Skeletal muscle tissue (tissue), 3 donors: ENCODE measurements at regions not wholly inside any gene's neighbourhood (a gene's known extent, or its start where the extent isn't known, plus 50 kb on each side); places are given as distances from the start of the nearest gene placed in this dataset.
"Not testable (repeated sequence)": the region's sequence is repeated elsewhere in the genome, so short reads cannot be mapped to it uniquely, and the experiment has no call there.

Source experiments
- H3K27ac ChIP-seq: one replicate; pipeline ENCODE4 v1.7.0; 2013; ENCODE audit warnings: mild to moderate bottlenecking, low read depth, low read length, inconsistent platforms
- H3K27me3 ChIP-seq, 3 donors: one replicate each; pipeline ENCODE4 v1.7.0; 2013; ENCODE audit warnings: low read length in 3 of 3; ENCODE audit not compliant: control insufficient read depth in 3 of 3, insufficient read depth in 3 of 3
- H3K36me3 ChIP-seq, 3 donors: one replicate each; pipeline ENCODE4 v1.7.0; 2013; ENCODE audit warnings: low read length in 3 of 3; ENCODE audit not compliant: control insufficient read depth in 3 of 3, insufficient read depth in 3 of 3
- H3K4me1 ChIP-seq, 3 donors: one replicate each; pipeline ENCODE4 v1.7.0; 2013; ENCODE audit warnings: low read length in 3 of 3, mild to moderate bottlenecking in 3 of 3; ENCODE audit not compliant: control insufficient read depth in 3 of 3, insufficient read depth in 3 of 3
- H3K4me3 ChIP-seq, 3 donors: one replicate each; pipeline ENCODE4 v1.7.0; 2013; ENCODE audit warnings: low read length in 3 of 3
- H3K9ac ChIP-seq, 3 donors: one replicate each; pipeline ENCODE4 v1.7.0; 2013; ENCODE audit warnings: low read length in 3 of 3, mild to moderate bottlenecking in 3 of 3, moderate library complexity in 2 of 3, low read depth in 1 of 3
- H3K9me3 ChIP-seq, 3 donors: one replicate each; pipeline ENCODE4 v1.7.0; 2013; ENCODE audit warnings: low read length in 3 of 3; ENCODE audit not compliant: control insufficient read depth in 3 of 3
- donor health status: Osteomylitis.

DNA sequence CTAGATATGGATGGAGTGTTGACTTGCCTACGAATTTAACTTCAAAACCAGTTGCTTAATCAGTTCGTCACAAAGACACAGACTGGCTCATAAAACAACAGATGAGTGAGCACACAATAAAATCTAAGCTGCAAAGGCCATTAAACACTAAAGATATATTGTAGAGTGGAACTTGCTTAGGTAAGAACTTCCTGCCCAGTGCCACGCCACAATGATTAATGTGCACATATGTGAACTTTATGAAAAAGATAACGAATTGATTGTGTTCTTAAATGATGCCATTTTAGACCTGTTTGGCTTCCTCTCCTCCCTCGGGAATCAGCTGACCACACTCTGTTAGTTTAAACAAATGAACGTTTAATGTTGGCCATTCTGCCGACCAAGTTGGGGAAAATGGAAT lies 2031.3 kb upstream of the CELF4 start:
- H3K36me3 ChIP-seq, result no peaks in the 10 kb centered on the region
- H3K27ac ChIP-seq, result no peak overlapping the region
- H3K4me3 ChIP-seq, result no peak overlapping the region
- H3K4me1 ChIP-seq, result no peaks in the 10 kb centered on the region
- no peak overlapping the region for H3K9ac ChIP-seq
- no peaks in the 10 kb centered on the region for H3K27me3 ChIP-seq
- no peaks in the 10 kb centered on the region for H3K9me3 ChIP-seq

DNA sequence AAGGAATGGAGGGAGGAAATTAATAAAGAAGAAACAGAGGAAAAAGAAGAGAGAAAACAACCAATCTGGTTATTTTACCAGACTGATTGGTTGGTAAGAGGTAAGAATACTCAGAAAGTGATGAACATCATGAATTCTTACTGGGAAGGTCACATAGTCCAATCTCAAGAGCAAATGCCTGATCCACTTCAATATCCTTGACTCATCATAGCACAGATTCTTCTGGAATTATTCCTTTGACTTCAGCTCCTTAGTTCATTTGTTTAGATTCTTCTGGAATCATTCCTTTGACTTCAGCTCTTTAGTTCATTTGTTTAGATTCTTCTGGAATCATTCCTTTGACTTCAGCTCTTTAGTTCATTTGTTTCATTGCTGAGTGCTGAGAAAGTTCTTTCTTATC lies 2030.6 kb upstream of the CELF4 start:
- Histone ChIP-seq H3K9ac (no peak overlapping the region), H3K4me3 (no peak overlapping the region), H3K9me3 (no peaks in the 10 kb centered on the region), H3K36me3 (no peaks in the 10 kb centered on the region), H3K4me1 (no peaks in the 10 kb centered on the region), H3K27ac (no peak overlapping the region), H3K27me3 (no peaks in the 10 kb centered on the region)

DNA sequence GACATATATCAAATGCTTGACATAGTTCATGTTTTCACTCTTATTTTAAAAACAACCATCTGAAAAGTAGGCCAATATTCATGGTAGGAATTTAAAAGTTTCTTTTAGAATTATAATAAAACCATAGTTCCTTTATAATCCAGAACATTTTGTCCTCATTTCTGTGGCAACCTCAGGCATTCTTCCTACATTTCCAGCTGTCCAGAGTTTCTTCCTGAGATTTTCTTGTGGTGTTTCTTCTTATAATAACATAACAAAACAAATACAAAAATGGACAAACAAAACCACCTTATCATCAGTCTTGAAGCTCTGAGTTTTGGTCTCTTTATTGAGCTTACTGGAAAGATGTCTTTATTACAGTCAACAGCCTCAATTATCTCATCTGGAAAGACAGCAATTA lies 2028.6 kb upstream of the CELF4 start:
- no peaks in the 10 kb centered on the region for H3K36me3 ChIP-seq
- no peak overlapping the region for H3K4me3 ChIP-seq
- H3K9me3 ChIP-seq, result no peaks in the 10 kb centered on the region
- no peak overlapping the region for H3K9ac ChIP-seq
- H3K27ac ChIP-seq, result no peak overlapping the region
- H3K4me1 ChIP-seq, result no peaks in the 10 kb centered on the region
- no peaks in the 10 kb centered on the region for H3K27me3 ChIP-seq

DNA sequence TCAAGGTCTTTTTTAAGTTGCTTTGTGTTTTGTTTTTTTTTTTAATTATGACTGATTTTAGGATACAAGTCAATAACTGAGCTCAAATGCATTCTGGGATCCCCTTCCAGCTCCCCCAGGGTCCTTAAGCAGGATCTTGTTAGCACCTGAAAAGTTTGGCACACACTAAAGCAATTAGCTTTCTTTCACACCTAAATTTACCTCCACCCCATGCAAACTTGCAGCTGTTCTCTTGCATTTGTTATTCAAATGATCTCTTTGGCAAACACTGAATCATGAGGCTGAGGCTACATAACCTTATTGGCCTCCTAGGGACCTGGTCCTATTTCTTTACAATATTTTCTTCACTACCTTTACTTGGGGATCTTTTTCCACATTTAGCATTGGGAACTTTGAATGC lies 2026.1 kb upstream of the CELF4 start:
- Histone ChIP-seq H3K27ac (no peak overlapping the region), H3K9ac (no peak overlapping the region), H3K36me3 (no peaks in the 10 kb centered on the region), H3K4me3 (no peak overlapping the region), H3K4me1 (no peaks in the 10 kb centered on the region), H3K27me3 (no peaks in the 10 kb centered on the region), H3K9me3 (no peaks in the 10 kb centered on the region)

DNA sequence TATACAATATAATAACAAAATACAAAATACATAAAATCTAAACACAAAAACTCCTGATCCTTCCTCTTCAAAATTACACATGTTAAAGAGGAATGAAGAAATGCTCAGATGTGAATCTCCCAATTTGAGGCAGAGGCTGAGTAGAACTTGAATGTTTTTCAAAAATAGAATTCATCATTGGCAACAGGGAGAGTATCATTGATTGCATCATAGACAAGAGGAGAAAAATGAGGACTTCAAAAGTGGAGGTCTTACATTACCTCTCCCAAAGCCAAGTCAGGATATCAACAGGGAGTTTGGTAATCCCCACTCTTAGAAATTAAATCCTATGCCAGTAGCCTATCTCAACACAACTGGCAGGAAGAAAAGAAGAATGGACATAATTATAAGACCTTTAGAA lies 2023.9 kb upstream of the CELF4 start:
- Histone ChIP-seq H3K9me3 (no peaks in the 10 kb centered on the region), H3K27ac (no peak overlapping the region), H3K4me3 (no peak overlapping the region), H3K9ac (no peak overlapping the region), H3K4me1 (no peaks in the 10 kb centered on the region), H3K27me3 (no peaks in the 10 kb centered on the region), H3K36me3 (no peaks in the 10 kb centered on the region)

DNA sequence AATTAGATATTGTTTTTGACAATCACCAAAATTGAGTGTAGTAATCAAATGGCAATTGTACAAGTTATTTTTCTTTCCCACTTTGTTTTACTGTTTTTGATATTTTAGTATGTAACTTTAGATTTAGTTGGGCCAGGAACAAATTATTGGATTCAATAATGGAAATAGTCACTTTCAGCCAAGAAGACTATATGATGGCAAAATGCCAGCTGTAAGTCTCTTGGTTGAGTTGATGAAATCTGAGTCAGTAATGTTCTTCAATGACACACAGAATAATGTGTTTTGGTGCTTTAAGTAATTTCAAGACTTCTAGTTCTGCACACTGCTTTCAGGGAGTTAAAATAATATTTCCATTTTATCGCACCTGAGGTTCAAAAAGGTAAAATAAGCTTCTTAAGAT lies 2022.0 kb upstream of the CELF4 start:
- H3K9me3 ChIP-seq, result no peaks in the 10 kb centered on the region
- no peaks in the 10 kb centered on the region for H3K27me3 ChIP-seq
- no peak overlapping the region for H3K4me3 ChIP-seq
- no peak overlapping the region for H3K9ac ChIP-seq
- no peaks in the 10 kb centered on the region for H3K4me1 ChIP-seq
- H3K36me3 ChIP-seq, result no peaks in the 10 kb centered on the region
- H3K27ac ChIP-seq, result no peak overlapping the region

DNA sequence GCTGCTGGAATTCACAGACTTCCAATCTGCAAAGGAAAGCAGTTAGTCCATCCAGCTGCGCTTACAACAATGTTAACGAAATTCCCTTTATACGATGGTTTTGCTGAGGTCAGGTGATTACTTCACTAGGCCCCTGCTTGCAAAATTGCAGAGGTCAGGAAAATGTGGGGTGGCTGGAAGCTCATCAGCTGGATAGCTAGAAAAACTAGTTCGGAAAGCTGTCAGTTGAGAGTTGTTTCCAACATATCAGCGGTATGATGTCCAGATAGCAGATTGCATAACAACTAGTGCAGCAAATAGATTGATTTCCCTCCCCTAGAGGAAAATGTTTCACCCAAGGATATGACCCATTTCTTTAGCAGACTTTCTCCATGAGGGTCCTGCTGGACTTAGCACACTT lies 2021.1 kb upstream of the CELF4 start:
- H3K27me3 ChIP-seq, result no peaks in the 10 kb centered on the region
- no peak overlapping the region for H3K4me3 ChIP-seq
- no peak overlapping the region for H3K27ac ChIP-seq
- H3K9ac ChIP-seq, result no peak overlapping the region
- H3K36me3 ChIP-seq, result no peaks in the 10 kb centered on the region
- no peaks in the 10 kb centered on the region for H3K9me3 ChIP-seq
- no peaks in the 10 kb centered on the region for H3K4me1 ChIP-seq

DNA sequence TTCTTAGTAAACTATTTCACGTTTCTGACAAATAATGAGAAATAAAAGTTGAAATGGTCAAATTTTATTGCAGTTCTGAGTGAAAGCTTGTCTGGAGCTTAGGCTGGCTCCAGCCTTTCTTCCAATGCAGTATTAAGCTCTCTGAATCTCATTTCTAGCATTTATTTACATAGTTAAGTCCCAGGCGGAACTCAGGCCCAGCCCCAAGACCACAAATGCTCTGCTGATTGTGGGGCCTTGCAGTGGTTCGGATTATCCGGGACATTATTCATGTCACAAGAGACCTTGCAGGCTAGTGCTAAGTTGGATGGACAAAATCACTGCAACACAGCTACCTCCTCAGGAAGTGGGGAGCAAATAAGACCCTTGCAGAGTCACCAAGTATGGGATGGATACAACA lies 2009.3 kb upstream of the CELF4 start:
- Histone ChIP-seq H3K9ac (no peak overlapping the region), H3K4me1 (no peaks in the 10 kb centered on the region), H3K27me3 (no peaks in the 10 kb centered on the region)

DNA sequence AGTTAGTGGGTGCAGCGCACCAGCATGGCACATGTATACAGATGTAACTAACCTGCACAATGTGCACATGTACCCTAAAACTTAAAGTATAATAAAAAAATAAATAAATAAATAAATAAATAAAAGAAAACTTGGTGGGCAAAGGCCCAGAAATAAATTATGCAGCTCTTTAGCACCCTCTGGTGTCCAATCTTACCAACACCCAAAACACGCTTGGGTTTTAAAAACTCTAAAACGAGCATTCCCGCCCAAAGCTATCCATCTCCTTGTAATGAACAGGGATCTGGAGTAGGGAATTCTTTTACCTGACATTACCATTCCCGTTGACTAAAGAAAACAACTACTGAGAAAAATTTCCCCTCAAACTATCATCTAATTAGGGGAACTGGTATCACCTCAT lies 2005.9 kb upstream of the CELF4 start:
- Histone ChIP-seq H3K27ac (no peak overlapping the region), H3K9ac (no peak overlapping the region), H3K36me3 (no peaks in the 10 kb centered on the region), H3K4me3 (no peak overlapping the region), H3K4me1 (no peaks in the 10 kb centered on the region), H3K27me3 (no peaks in the 10 kb centered on the region), H3K9me3 (no peaks in the 10 kb centered on the region)

More for the DNA sequence above, 2009.3 kb upstream of the CELF4 start:
- Histone ChIP-seq H3K36me3 (no peaks in the 10 kb centered on the region), H3K27ac (no peak overlapping the region), H3K4me3 (no peak overlapping the region), H3K9me3 (no peaks in the 10 kb centered on the region)

DNA sequence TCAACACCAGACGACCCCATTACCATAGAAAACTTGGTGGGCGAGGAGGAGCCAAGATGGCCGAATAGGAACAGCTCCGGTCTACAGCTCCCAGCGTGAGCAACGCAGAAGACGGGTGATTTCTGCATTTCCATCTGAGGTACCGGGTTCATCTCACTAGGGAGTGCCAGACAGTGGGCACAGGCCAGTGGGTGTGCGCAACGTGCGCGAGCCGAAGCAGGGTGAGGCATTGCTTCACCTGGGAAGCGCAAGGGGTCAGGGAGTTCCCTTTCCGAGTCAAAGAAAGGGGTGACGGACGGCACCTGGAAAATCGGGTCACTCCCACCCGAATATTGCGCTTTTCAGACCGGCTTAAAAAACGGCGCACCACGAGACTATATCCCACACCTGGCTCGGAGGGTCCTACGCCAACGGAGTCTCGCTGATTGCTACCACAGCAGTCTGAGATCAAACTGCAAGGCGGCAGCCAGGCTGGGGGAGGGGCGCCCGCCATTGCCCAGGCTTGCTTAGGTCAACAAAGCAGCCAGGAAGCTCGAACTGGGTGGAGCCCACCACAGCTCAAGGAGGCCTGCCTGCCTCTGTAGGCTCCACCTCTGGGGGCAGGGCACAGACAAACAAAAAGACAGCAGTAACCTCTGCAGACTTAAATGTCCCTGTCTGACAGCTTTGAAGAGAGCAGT lies 2000.1 kb upstream of the CELF4 start:
- not testable (repeated sequence) for H3K9ac ChIP-seq, H3K9me3 ChIP-seq, H3K4me3 ChIP-seq

DNA sequence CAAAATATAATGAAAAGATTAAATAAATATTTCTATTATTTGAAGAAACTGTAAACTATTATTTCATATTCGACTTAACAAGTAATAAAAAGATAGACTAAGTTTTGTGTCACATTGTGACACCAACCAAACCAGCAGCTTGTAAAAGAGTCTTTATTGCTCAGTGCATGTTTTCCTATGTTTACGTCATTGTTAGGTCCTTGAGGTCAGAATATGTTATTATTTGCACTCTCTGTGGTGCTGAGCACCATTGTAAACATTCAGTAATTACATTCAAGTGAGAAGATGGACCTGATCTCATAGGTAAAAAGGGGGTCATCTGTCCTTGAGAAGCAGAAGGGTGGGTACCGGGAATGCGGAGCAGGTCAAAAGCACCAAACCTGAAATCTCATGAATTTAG lies 1999.1 kb upstream of the CELF4 start:
- no peaks in the 10 kb centered on the region for H3K9me3 ChIP-seq
- no peak overlapping the region for H3K9ac ChIP-seq
- H3K4me3 ChIP-seq, result no peak overlapping the region
- no peaks in the 10 kb centered on the region for H3K36me3 ChIP-seq
- no peaks in the 10 kb centered on the region for H3K4me1 ChIP-seq
- no peaks in the 10 kb centered on the region for H3K27me3 ChIP-seq
- no peak overlapping the region for H3K27ac ChIP-seq

More for the DNA sequence above, 2000.1 kb upstream of the CELF4 start:
- not testable (repeated sequence) for H3K36me3 ChIP-seq, H3K27ac ChIP-seq, H3K4me1 ChIP-seq, H3K27me3 ChIP-seq
